ENCODE measurements at regions not wholly inside any gene's neighbourhood (a gene's known extent, or its start where the extent isn't known, plus 50 kb on each side); places are given as distances from the start of the nearest gene placed in this dataset.
A peak's percentile ranks its signal among the peaks of the same experiment; 100 is the strongest.
"Not testable (repeated sequence)": the region's sequence is repeated elsewhere in the genome, so short reads cannot be mapped to it uniquely, and the experiment has no call there.

DNA sequence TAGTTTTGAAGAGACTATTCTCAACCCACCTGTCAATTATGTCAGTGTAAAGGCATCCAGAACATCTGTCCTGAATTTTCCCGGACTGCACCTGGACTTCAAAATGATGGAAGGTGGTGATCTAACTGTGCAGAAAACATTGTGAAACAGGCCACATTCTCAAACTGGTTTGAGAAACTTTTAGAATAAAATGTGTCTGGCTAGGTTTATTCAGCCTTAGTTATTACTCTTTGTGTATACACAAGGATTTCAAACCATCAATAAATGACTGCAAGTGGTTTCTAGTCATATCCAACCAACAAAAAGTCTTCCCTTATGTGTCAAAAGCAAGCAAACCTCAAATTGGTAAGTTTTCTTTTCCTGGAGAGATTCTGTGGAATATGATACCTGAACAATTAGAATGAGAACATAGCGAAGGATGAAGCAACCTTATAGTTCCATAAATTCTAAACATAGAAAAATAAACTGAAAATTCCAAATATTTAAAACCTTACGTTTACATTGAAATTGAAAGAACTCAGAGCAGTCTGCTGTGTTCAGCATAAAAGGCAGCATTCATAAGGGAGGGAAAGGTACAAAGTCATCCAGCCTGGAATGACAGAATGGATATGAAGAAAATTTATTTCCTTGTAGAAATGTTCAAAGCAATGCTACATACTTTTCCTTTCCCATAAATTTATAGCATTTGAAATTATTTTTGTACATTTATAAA lies 306.6 kb upstream of the TGFBR2 start:
- DNase-seq (ENCODE audit: low read depth) = no peak

DNA sequence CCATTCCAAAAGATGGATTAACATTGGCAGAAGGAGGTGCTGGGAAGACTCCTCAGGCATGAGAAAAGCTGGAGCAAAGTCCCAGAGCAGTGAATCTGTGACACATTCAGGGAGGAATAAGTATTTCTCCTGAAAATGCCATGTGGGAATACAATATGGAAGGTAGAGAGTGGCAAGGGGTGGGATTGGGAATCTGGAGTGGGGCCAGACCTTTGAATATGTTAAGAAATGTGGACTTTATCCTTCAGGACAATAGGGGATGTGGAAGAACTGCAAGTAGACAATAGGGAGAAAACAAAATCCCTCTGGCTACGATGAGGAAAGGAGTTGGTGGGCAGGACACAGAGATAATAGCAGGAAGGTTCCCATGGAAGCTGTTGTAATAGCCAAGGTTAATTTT lies 305.6 kb upstream of the TGFBR2 start:
- DNase-seq (ENCODE audit: low read depth) = no peak

DNA sequence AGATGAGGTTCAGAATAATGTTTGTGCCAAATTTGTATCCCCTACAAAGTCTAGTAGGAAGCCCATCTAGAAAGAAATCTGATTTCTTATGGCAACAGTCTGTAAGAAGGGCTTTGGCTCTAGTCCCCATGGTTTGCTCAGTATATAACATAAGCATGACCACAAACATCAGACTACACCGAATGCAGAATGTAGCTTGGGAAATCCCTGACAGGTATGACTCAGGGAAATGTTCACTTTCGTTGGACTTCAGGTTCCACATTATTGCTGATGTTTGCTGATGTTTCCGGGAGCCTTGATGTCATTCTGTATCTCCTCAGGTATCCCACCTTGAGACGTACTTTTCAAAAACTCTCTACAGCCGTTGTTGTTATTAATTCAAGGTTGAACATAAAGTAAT lies 304.4 kb upstream of the TGFBR2 start:
- DNase-seq (ENCODE audit: low read depth) = no peak

DNA sequence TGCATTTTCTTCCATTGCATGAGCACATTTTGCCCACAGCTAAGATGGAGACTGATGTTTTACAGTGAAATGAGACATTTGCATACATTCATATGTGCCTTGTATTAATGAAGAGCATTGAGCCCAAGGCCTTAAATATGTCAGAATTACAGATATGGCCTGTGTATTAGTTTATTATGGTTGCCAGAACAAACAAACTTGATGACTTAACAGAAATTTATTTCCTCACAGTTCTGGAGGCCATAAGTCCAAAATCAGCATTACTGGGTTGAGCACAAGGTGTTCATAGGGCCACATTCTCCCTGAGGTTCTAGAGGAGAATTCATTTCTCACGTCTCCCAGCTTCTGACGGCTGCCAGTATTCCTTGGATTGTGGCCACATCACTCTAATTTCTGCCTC lies 302.6 kb upstream of the TGFBR2 start:
- no peak for DNase-seq (ENCODE audit: low read depth)

DNA sequence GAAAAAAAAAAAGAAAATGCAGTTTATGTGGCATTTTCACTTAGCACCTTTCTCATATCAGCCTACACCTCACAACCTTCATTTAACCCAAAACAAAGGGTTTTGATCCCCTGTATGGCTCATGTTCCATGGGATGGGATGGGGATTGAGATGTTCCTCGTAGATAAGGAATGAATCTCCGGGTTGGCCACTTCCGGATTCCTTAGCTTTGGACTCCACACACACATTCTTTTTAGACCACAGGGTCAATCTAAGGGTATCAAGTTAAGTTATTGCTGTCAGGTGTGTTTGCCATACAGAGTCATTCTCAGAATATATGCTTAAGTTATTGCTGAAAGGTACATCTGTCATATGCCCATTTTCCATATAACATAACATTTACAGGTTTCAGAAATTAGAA lies 301.4 kb upstream of the TGFBR2 start:
- DNase-seq (ENCODE audit: low read depth) = no peak

DNA sequence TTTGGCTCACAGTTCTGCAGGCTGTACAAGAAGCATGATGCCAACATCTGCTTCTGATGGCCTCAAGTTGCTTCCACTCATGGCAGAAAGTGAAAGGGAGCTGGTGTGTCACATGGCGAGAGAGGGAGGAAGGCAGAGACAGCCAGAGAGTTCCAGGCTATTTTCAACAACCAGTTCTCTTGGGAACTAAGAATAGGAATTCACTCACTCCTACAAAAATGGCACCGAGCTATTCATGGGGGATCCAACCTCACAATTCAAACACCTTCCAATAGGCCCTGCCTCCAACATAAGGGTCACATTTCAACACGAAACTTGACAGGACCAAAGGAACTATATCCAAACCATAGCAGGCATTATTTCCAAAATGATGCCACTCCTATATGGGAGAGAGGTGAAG lies 299.5 kb upstream of the TGFBR2 start:
- no peak for DNase-seq (ENCODE audit: low read depth)

DNA sequence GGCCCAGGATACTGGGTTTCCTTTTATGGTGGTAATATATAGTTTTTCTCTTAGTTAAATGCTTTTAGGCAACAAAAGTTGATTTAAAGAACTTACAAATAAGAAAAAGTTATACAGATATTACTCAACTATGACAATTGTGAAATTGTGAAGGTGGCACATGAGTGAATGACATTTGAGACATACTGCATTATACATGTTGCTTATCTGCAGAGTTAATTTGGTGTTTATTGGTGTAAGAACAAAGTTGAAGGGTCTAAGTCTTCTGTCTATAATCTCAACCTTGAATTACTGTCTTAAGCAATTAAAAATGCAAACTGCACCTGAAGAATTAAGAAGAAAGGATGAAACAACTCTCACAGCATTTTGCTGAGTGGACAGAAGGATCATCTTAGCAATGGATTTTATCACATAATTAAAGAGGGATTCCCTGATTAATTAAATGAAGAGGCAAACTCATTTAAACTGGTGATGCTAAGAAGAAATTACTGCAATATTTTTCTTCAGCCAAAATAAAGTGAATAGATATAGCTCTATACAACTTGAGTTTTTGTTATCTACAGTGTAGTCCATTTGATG lies 298.9 kb upstream of the TGFBR2 start:
- DNase-seq (ENCODE audit: low read depth) = no peak

DNA sequence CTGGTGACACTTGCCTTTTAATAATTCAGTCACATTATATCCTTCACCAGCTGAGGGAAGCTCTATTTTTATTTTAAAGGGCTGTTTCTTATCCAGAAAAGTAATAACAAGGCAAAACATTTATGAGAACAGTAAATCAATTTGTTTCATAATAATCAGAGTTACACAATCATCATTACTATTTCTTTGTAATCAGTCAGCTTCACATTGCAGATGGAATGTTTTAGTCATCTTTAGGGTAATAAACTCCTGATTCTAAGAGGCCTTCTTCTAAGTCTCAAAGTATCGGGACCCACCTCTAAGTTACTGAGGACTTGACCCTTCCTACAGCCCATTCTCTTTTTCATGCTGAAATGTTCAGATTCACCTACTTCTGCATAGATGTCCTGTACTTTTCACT lies 298.3 kb upstream of the TGFBR2 start:
- no peak for DNase-seq (ENCODE audit: low read depth)

DNA sequence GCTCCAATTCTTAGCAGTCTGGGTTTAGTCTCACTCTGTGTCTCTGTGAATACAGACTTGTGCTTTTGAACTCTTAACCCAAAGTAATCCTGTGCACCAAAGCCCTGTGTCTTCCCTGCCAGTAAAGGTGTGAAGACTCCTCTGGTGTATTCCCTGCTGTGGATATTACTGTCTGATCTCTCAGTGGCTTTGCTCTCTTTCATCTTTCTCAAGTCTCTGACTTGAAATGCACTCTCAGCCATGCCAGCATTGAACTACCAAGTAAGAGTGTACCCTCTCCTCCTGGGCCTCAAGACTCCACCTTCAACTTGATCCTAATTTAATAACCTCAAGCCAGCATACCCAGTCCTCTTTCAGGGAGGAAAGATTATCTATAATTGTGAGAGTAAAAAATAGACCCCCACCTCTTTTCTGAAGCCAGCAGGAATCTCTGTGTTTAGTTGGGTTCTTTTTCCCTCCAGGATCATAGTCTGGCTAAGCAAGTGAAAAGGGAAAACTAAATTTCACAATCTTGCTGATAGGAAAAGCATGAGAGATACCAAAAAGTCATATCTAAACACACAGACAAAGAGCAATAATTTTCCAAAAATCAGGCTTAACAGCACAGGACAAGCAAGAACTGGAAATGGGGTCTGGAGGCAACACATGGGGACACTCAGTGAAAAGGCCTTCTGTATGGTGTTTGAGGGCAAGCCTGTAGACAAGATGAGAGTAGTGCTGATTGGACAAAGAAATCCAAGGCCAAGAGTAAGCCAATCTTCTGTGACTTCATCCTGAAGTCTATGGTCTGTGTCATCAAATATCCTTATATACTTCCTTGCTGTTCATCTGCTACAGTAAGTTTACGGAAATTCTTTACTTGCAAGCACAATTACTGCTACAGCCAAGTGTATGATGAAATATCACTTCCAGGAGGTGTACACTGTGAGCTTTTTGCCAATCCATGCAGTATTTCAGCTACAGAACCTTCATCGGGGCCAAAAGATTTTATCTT lies 296.1 kb upstream of the TGFBR2 start:
- no peak for DNase-seq (ENCODE audit: low read depth)

DNA sequence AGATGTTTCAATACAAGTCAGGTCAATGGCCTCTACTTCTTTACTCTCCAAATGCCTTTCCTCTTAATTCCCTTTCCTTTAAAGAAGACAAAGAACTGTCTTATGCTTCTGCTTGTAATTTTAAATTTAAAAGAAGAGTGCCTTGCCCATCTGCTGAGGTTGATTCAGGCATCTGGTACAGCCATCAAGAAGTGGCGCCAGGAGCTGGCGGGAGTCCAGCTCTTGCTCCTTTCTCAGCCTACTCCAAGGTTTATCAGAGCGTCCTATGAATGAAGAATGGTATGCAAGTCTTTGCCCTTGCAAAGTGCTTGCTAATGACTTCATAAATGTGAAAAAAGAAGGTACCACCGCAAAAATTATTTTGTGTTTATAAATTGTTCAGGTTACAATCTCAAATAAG lies 294.6 kb upstream of the TGFBR2 start:
- DNase-seq (ENCODE audit: low read depth) = no peak

DNA sequence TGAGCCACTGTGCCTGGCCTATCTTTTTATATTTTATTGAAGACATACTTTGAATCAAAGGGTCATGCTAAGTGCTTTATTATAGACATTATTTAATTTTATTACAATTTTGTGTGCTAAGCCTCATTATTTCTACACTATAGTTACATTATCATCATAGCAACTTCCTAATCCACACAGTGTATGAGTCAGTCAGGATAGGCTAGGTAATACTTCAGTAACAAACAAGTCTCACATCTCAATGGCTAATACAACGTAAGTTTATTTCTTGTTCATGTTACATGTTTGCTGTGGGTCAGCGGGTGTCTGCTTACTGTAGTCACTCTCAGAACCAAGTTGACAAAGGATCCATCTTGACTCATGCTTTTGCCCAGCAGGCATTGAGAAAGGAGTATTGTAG lies 292.6 kb upstream of the TGFBR2 start:
- no peak for DNase-seq (ENCODE audit: low read depth)

DNA sequence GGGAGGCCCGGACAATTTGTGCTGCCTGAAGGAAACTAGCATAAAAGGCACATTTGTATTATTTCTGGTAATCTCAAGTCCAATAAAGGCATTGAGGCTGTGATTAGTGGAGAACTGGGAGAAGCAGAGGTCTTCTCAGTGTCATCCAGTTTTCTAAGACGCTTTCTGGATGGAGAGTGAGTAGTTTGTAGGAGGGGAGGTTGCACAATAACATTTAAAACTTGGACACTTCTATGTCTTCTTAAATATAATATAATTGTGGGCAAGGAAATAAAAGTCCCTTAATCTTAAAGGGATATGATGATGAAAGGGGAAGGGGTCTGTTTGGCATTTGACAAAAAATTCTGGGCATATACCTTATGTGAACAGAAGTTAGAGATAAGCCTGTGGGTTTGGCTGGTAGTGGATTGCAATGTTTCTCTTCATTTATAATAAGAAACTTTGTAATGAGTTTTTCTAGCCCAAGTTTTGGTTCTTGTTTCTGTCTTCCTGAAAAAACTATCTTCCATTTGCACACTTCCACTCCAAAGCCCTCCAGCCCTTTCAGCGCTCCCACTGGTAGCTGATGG lies 291.6 kb upstream of the TGFBR2 start:
- DNase-seq (ENCODE audit: low read depth) = no peak

DNA sequence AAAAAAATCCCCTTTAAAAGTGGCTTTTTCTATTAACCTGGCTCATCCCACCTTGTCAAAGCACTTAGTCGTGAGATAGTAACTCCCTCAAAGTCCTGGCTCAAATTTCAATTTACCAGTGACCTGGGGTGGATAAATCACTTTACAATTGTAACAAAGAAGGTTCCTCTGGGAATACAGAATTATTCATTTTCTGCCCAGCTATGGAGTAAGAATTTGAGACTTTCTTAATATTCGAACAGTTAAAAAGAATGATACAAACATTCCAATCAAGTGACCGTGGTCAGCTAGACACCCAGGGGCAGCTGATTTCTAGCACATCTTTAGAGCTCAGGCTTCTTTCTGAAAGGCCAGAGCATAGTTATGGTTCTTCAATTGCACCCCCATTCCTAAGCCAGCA lies 291.0 kb upstream of the TGFBR2 start:
- DNase-seq (ENCODE audit: low read depth) = no peak

DNA sequence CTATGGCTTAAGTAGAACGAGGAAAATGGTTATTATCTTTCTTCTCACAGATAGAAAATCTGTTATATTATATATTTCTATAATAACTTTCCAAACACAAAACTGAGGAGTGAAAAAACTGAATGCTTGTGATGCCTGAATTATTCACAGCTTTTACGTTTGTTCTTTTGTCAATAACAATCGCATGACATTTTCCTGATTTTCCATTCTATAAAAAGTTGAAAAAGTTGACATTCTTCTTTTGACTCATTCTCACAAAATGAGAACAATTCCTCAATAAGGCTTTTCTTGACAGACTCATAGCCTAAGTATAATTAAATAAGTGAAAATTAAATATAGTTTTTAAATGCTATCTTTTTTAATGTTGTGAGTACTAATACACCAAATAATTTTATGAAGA lies 288.8 kb upstream of the TGFBR2 start:
- no peak for DNase-seq (ENCODE audit: low read depth)

DNA sequence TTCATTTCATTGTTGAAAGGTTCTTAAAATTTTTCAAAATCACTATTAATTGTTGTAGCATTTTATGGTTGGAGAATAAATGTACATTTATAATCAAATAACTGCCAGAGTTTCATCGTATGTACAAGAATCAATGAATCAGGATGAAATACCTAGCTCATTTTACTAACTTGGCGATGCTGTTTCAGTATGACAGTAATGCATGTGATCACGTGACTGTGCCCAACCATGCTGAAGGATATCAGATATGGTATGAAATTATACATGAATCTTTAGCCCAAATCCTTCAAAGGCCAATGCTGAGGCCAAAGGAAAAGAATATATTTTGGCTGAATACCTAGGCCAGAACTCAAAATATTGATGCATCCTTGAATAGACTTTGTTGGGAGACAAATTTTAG lies 288.3 kb upstream of the TGFBR2 start:
- no peak for DNase-seq (ENCODE audit: low read depth)

DNA sequence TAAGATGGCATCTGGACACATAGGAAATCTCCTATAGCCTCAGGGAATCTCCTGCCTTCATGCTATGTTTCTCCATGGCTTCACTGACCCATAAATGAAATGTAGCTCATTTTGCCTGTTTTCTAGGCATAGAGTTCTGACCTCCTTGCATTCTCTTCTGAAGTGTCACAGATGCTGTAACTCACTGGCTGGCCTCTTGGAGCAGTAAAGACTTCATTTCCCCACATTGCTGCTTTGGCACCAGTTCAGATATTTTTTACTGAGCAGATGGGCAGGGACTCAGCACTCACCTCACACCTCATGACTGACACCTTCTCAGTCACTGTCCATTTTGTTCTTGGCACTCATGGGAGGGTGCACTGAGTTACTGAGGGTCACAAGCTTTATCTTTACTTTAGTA lies 286.7 kb upstream of the TGFBR2 start:
- DNase-seq (ENCODE audit: low read depth) = peak; percentile 3

DNA sequence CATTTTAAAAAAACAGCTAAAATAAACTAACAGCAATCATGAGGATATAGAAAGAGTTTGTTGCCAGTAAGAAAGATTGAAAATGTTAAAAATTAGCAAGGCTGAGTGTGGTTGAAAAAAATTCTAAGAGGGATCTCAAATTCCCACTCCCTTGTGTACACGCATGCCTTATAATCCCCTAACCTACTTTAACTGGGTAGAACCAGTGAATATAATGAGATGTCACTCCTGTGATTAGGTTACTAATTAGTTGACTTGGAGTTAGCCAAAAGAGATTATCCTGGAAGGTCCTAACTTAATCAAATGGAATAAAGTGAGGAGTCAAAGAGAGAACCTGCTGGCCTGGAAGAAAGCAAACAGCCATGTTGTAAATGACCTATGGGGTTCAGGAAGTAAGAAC lies 286.0 kb upstream of the TGFBR2 start:
- DNase-seq (ENCODE audit: low read depth) = no peak

DNA sequence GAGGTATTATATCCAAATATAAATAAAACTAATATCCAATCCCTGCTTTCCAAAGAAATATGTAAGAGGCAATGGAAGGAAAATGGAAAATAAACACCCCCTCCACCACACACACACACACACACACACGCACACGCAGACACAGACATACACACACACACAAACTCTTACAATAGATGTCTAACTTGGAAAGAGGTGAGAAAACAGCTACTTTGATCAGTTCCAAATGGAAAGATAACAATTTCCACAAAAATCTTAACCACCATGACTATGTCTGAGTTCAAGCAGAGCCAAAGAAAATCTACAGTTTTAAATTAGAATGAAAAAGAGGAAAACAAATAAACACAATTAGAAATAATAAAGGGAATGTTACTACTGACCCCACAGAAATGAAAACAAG lies 285.3 kb upstream of the TGFBR2 start:
- no peak for DNase-seq (ENCODE audit: low read depth)

DNA sequence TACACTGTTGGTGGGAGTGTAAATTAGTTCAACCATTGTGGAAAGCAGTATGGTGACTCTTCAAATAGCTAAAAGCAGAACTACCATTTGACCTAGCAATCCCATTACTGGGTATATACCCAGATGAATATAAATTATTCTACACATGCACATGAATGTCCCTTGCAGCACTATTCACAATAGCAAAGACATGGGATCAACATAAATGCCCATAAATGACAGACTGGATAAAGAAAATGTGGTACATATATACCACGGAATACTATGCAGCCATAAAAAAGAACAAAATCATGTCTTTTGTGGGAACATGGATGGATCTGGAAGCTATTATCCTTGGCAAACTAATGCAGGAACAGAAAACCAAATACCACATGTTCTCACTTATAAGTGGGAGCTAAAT lies 282.8 kb upstream of the TGFBR2 start:
- DNase-seq (ENCODE audit: low read depth) = not testable (repeated sequence)

DNA sequence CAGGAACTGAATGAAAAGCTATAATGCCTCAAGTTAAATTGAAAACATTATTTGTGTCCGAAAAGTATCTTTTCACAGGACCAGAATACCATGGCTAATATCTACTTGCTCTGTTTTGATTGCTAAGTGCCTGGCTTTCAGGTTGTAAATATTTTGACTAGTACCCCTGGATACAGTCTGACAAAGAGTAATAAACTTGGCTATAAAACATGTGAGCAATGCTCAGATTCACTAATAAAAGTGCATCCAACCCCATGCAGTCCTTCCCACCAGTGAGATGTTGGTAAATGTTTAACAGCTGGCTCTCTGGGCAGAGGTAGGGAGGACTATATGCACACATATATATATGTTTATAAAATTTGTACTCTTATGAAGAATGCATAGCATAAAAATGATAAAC lies 281.8 kb upstream of the TGFBR2 start:
- DNase-seq (ENCODE audit: low read depth) = no peak

DNA sequence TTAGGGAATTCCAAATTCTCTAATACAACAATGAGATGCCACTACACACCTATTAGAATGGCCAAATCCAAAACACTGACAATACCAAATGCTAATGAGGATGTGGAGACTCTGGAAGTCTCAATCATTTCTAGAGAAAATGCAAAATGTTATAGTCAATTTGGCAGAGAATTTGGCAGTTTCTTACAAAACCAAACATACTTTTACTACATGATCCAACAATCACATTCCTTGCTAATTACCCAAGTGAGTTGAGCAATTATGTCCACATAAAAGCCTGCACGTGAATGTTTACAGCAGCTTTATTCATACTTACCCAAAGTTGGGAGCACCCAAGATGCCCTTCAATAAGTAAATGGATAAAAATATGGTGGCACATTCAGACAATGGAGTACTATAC lies 278.4 kb upstream of the TGFBR2 start:
- not testable (repeated sequence) for DNase-seq (ENCODE audit: low read depth)

DNA sequence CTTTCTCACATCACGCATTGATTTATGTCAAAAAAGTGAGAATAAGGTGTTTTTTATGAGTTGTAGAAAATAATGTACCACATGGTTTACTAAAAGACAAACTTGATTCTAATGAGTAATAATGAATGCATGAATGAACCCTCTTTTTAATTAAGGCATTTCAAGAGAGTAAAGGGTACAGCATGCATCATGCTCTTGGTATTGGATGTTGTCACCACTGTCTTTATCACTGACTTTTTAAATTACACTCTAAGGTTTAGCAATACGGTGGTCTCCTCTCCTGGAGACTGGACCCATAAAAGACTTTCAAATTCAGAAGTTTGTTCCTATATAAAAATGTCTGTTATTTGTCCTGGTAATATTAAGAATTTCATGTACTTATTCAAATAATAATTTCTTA lies 277.5 kb upstream of the TGFBR2 start:
- DNase-seq (ENCODE audit: low read depth) = not testable (repeated sequence)

DNA sequence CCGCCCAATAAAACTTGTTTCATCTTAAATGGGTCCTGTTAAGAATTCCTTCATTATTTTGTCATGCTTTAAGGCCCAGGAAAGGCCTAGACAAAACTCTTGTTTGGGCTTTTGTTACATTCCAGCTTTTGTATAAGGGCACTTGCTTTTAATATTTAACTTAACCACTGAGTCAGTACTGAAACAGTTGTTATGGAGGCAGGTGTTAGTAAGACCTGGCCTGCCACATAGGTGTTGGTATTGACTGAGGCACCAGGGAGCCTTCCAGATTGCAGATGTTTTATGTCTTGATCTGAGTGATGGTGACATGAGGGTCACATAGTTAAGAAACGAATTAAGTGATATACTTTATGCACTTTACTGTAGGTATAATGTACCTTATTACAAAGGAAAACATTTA lies 274.9 kb upstream of the TGFBR2 start:
- no peak for DNase-seq (ENCODE audit: low read depth)

All from activated T-helper 9 cell treated with anti-CD3 and anti-CD28 coated beads, Interleukin-2, amount 50 U/mL, for 16 hours (primary cell).